PFSK-1 (cell line): ENCODE measurements at regions not wholly inside any gene's neighbourhood (a gene's known extent, or its start where the extent isn't known, plus 50 kb on each side); places are given as distances from the start of the nearest gene placed in this dataset.

Experiments used
- FOXP2 ChIP-seq: optimal IDR thresholded peaks from 2 replicates; pipeline ENCODE3; 2011; ENCODE audit warnings: borderline replicate concordance, control low read depth, inconsistent platforms; ENCODE audit not compliant: insufficient read depth; ENCODE audit errors: extremely low read length, extremely low read depth
- POLR2AphosphoS5 ChIP-seq: IDR thresholded peaks from 2 replicates; pipeline ENCODE4 v1.6.1; 2012; ENCODE audit warnings: low read depth, mild to moderate bottlenecking, control low read depth, low read length, moderate library complexity
- SIN3A ChIP-seq: IDR thresholded peaks from 2 replicates; pipeline ENCODE4 v1.6.1; 2012; ENCODE audit warnings: mild to moderate bottlenecking, low read length, moderate library complexity, borderline replicate concordance; ENCODE audit not compliant: insufficient read depth
- TAF1 ChIP-seq: IDR thresholded peaks from 2 replicates; pipeline ENCODE4 v1.6.1; 2012; ENCODE audit warnings: low read length, control low read depth, borderline replicate concordance; ENCODE audit not compliant: insufficient read depth
- TF ChIP-seq, protein P1 (sequence below), 2 experiments: IDR thresholded peaks; 2 replicates each; pipeline versions ENCODE4 v1.6.1 to v1.8.0; 2011 to 2012; ENCODE audit warnings: low read depth in 2 of 2, low read length in 2 of 2, control low read depth in 1 of 2, inconsistent platforms in 1 of 2, mild to moderate bottlenecking in 1 of 2, moderate library complexity in 1 of 2; ENCODE audit not compliant: insufficient read depth in 1 of 2

GRCh38 chr19:28487999-28488398 is 725.0 kb downstream of the UQCRFS1 start:
- TF ChIP-seq, protein P1, sequence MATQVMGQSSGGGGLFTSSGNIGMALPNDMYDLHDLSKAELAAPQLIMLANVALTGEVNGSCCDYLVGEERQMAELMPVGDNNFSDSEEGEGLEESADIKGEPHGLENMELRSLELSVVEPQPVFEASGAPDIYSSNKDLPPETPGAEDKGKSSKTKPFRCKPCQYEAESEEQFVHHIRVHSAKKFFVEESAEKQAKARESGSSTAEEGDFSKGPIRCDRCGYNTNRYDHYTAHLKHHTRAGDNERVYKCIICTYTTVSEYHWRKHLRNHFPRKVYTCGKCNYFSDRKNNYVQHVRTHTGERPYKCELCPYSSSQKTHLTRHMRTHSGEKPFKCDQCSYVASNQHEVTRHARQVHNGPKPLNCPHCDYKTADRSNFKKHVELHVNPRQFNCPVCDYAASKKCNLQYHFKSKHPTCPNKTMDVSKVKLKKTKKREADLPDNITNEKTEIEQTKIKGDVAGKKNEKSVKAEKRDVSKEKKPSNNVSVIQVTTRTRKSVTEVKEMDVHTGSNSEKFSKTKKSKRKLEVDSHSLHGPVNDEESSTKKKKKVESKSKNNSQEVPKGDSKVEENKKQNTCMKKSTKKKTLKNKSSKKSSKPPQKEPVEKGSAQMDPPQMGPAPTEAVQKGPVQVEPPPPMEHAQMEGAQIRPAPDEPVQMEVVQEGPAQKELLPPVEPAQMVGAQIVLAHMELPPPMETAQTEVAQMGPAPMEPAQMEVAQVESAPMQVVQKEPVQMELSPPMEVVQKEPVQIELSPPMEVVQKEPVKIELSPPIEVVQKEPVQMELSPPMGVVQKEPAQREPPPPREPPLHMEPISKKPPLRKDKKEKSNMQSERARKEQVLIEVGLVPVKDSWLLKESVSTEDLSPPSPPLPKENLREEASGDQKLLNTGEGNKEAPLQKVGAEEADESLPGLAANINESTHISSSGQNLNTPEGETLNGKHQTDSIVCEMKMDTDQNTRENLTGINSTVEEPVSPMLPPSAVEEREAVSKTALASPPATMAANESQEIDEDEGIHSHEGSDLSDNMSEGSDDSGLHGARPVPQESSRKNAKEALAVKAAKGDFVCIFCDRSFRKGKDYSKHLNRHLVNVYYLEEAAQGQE (IDR thresholded peaks at IDR 0.05; ENCODE audit: insufficient read depth in 1 of 2, low read depth in 2 of 2, low read length in 2 of 2): no peak
- TF ChIP-seq POLR2AphosphoS5: no peak
- no peak for TF ChIP-seq SIN3A
- no peak for TF ChIP-seq TAF1
- no peak for TF ChIP-seq FOXP2

- TF ChIP-seq, protein P1 (IDR thresholded peaks at IDR 0.05; ENCODE audit: insufficient read depth in 1 of 2, low read depth in 2 of 2, low read length in 2 of 2): no peak
- no peak for TF ChIP-seq POLR2AphosphoS5
- no peak for TF ChIP-seq SIN3A
- no peak for TF ChIP-seq FOXP2
- no peak for TF ChIP-seq TAF1
Observed at GRCh38 chr19:28486926-28487325, 726.0 kb downstream of the UQCRFS1 start.

- no peak for TF ChIP-seq TAF1
- TF ChIP-seq, protein P1 (IDR thresholded peaks at IDR 0.05; ENCODE audit: insufficient read depth in 1 of 2, low read depth in 2 of 2, low read length in 2 of 2): no peak
- TF ChIP-seq POLR2AphosphoS5: no peak
- no peak for TF ChIP-seq SIN3A
- no peak for TF ChIP-seq FOXP2
Observed at GRCh38 chr19:28486473-28486872, 726.5 kb downstream of the UQCRFS1 start.

DNA sequence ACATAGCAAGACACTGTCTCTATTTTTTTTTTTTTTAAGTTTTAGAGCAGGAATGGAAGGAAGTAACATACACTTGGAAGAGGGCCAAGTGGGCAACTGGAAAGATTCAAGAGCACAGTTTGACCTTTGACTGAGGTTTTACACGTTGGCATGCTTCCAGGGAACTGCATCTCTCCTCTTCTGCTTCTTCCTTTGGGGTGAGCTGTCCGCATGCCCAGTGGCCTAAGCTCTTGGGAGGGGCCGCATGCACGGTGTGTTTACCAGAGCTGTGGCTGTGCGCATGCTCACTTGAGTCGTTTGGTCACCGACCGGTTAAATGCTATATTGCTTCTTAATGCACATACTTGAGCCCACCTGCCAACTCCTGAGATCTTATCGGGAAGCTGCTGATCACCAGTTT is 727.7 kb downstream of the UQCRFS1 start:
- no peak for TF ChIP-seq TAF1
- no peak for TF ChIP-seq FOXP2
- TF ChIP-seq, protein P1 (IDR thresholded peaks at IDR 0.05; ENCODE audit: insufficient read depth in 1 of 2, low read depth in 2 of 2, low read length in 2 of 2): no peak
- no peak for TF ChIP-seq POLR2AphosphoS5
- TF ChIP-seq SIN3A: no peak

GRCh38 chr19:28483197-28483596 is 729.8 kb downstream of the UQCRFS1 start:
- TF ChIP-seq POLR2AphosphoS5 (no peak), TAF1 (no peak), SIN3A (no peak), FOXP2 (no peak)
- TF ChIP-seq, protein P1 (IDR thresholded peaks at IDR 0.05; ENCODE audit: insufficient read depth in 1 of 2, low read depth in 2 of 2, low read length in 2 of 2): no peak
